HuH-7 (cell line): ENCODE measurements at regions not wholly inside any gene's neighbourhood (a gene's known extent, or its start where the extent isn't known, plus 50 kb on each side); places are given as distances from the start of the nearest gene placed in this dataset.

Experiments used
- DNase-seq: peaks from one replicate; pipeline ENCODE4 v3.0.0; 2011; ENCODE audit warnings: low spot score

- no peak for DNase-seq
Measured at GRCh38 chr10:107914450-107915214, 750.1 kb upstream of the SORCS1 start.

GRCh38 chr10:107913317-107914294, 749.1 kb upstream of the SORCS1 start:
- DNase-seq: no peak

- DNase-seq: no peak
Measured at GRCh38 chr10:107901076-107901475, 736.6 kb upstream of the SORCS1 start.

GRCh38 chr10:107900131-107900530, 735.6 kb upstream of the SORCS1 start:
- no peak for DNase-seq

- DNase-seq: no peak
Measured at GRCh38 chr10:107899502-107900062, 735.1 kb upstream of the SORCS1 start.

- DNase-seq: no peak
Measured at GRCh38 chr10:107899075-107899474, 734.6 kb upstream of the SORCS1 start.

GRCh38 chr10:107898392-107898791, 733.9 kb upstream of the SORCS1 start:
- DNase-seq: no peak

- no peak for DNase-seq
Measured at GRCh38 chr10:107894516-107894915, 730.0 kb upstream of the SORCS1 start.

- DNase-seq: no peak
Measured at GRCh38 chr10:107889105-107889504, 724.6 kb upstream of the SORCS1 start.

- no peak for DNase-seq
Measured at GRCh38 chr10:107880185-107880584, 715.7 kb upstream of the SORCS1 start.

- DNase-seq: no peak
Measured at GRCh38 chr10:107873007-107873406, 708.5 kb upstream of the SORCS1 start.

GRCh38 chr10:107865691-107866090, 701.2 kb upstream of the SORCS1 start:
- DNase-seq: no peak

GRCh38 chr10:107859065-107859464, 694.6 kb upstream of the SORCS1 start:
- DNase-seq: no peak

GRCh38 chr10:107856047-107856315, 691.5 kb upstream of the SORCS1 start:
- DNase-seq: no peak

- DNase-seq: no peak
Measured at GRCh38 chr10:107855301-107856046, 691.0 kb upstream of the SORCS1 start.

- no peak for DNase-seq
Measured at GRCh38 chr10:107848726-107849360, 684.3 kb upstream of the SORCS1 start.

- no peak for DNase-seq
Measured at GRCh38 chr10:107847620-107848019, 683.1 kb upstream of the SORCS1 start.

- no peak for DNase-seq
Measured at GRCh38 chr10:107834706-107835105, 670.2 kb upstream of the SORCS1 start.

- no peak for DNase-seq
Measured at GRCh38 chr10:107831772-107832171, 667.3 kb upstream of the SORCS1 start.

- no peak for DNase-seq
Measured at GRCh38 chr10:107829161-107829560, 664.7 kb upstream of the SORCS1 start.

GRCh38 chr10:107826171-107826570, 661.7 kb upstream of the SORCS1 start:
- DNase-seq: no peak
